Fibroblast of lung (primary cell): ENCODE measurements at regions not wholly inside any gene's neighbourhood (a gene's known extent, or its start where the extent isn't known, plus 50 kb on each side); places are given as distances from the start of the nearest gene placed in this dataset.
"Not testable (repeated sequence)": the region's sequence is repeated elsewhere in the genome, so short reads cannot be mapped to it uniquely, and the experiment has no call there.

Experiments used
- CTCF ChIP-seq, 2 donors: IDR thresholded peaks in 1 of 2; conservative IDR thresholded peaks in 1 of 2; 1 replicate in 1 of 2; 2 replicates in 1 of 2; pipeline ENCODE4 v1.5.1; 2011 to 2012; ENCODE audit warnings: low read length in 2 of 2, control low read depth in 1 of 2, inconsistent platforms in 1 of 2, low read depth in 1 of 2, mild to moderate bottlenecking in 1 of 2
- EZH2 ChIP-seq: IDR thresholded peaks from 2 replicates; pipeline ENCODE4 v1.5.1; 2012; ENCODE audit warnings: low read length, control low read depth, mild to moderate bottlenecking; ENCODE audit errors: missing control alignments

- not testable (repeated sequence) for TF ChIP-seq CTCF (conservative IDR thresholded peaks at IDR 0.05 in 1 of 2, IDR thresholded peaks at IDR 0.05 in 1 of 2; ENCODE audit: low read depth in 1 of 2, low read length in 2 of 2); EZH2
Measured at GRCh38 chr5:104546871-104547270, 984.3 kb upstream of the NUDT12 start.
